HFF-Myc (cell line): ENCODE measurements at regions not wholly inside any gene's neighbourhood (a gene's known extent, or its start where the extent isn't known, plus 50 kb on each side); places are given as distances from the start of the nearest gene placed in this dataset.

Experiments
- DNase-seq: peaks from one replicate; pipeline ENCODE4 v3.0.0-alpha.2; 2011; ENCODE audit warnings: low read depth; ENCODE audit errors: extremely low read depth
- H3K4me3 ChIP-seq: replicated peaks from 2 replicates; pipeline ENCODE4 v1.5.1; 2011; ENCODE audit warnings: low read depth, mild to moderate bottlenecking, control low read depth, low read length
- TF ChIP-seq, protein P1 (sequence below): IDR thresholded peaks from 2 replicates; pipeline ENCODE4 v1.5.1; 2012; ENCODE audit warnings: mild to moderate bottlenecking, low read depth, low read length, control low read depth; ENCODE audit errors: missing control alignments

DNA sequence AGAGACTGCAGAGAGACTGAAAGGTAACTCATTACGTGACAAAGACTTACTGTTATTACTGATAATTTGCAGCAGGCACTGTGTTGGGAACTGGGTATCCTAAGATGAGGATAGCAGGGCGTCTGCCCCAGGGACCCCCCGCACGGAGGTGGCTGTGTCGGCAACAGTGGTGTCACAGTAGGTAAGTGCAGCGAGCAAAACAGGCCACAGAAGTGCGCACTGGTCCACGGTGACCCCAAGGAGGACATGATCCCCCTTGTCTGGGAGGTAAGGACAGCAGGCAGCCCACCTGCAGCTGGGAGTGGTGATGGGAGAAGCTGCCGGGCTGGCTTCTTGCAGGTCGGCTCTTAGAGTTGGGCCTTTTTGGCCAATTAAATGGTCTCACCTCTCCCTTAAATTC lies 82.9 kb downstream of the FAM43A start:
- DNase-seq: no peak
- TF ChIP-seq, protein P1, sequence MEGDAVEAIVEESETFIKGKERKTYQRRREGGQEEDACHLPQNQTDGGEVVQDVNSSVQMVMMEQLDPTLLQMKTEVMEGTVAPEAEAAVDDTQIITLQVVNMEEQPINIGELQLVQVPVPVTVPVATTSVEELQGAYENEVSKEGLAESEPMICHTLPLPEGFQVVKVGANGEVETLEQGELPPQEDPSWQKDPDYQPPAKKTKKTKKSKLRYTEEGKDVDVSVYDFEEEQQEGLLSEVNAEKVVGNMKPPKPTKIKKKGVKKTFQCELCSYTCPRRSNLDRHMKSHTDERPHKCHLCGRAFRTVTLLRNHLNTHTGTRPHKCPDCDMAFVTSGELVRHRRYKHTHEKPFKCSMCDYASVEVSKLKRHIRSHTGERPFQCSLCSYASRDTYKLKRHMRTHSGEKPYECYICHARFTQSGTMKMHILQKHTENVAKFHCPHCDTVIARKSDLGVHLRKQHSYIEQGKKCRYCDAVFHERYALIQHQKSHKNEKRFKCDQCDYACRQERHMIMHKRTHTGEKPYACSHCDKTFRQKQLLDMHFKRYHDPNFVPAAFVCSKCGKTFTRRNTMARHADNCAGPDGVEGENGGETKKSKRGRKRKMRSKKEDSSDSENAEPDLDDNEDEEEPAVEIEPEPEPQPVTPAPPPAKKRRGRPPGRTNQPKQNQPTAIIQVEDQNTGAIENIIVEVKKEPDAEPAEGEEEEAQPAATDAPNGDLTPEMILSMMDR: no peak
- H3K4me3 ChIP-seq: no peak overlapping the region

DNA sequence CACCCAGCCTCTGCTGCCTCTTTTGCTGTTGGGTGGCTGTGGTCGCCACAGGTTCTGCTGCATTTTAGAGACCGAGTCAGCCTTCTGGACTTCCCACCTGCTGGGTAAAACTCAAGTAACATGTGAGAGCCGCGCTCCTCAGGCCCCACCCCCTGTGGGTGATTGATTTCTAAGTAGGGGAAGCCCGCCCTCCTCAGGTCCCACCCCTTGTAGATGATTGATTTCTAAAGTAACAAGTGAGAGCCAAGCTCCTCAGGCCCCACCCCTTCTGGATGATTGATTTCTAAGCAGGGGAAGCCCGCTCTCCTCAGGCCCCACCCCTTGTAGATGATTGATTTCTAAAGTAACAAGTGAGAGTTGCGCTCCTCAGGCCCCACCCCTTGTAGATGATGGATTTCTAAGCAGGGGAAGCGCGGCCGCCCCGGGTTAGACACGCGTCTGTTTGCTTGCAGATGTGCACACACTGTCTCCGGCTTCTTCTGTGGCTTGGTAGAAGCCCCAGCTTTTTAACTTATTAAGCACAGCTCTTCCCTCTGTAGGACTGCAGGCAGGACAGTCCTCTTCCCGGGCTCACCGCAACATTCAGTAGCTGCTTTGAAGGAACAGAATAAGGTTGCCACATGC lies 83.4 kb downstream of the FAM43A start:
- peak; percentile 92 for DNase-seq
- H3K4me3 ChIP-seq: peak overlapping the region; percentile 31
- TF ChIP-seq, protein P1: no peak

DNA sequence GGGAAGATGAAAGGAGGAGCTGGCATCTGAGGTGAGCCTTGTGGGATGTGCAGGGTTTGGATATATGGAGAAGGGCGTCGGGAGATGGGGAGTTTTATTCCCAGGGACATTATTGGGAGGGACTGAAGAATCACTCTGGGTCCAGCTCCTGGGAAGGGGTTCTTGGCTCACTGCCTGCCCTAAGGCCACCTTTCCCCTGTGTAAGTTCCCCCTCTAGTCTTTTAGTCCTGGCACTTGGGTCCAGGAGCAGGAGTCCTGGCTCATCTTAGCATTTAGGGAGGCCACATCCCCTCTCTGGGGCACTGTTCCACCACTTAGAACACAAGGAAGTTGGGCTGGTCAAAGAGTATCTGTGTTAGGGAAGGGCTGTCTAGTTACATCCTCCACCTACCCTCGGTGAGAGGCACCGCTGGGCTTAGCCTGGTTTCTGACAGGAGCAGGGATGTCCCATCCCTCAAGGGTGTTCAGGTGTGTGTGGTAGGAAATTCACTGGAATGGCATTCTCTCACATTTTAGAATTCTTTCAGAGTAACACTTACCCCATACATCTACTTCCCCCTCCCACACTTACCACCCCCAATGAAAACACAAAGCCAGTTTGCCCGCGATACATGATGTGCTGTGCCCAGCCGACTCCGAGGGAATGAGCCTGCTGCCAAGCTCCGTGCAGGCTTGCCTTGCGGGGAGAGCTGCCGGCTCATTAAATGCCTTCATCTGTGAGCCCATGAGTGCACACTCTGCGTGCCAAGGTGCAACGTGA lies 86.7 kb downstream of the FAM43A start:
- TF ChIP-seq, protein P1: no peak
- no peak for DNase-seq
- H3K4me3 ChIP-seq: no peak overlapping the region

GRCh38 chr3:194773216-194773615 lies 87.5 kb downstream of the FAM43A start:
- no peak overlapping the region for H3K4me3 ChIP-seq
- TF ChIP-seq, protein P1: no peak

DNA sequence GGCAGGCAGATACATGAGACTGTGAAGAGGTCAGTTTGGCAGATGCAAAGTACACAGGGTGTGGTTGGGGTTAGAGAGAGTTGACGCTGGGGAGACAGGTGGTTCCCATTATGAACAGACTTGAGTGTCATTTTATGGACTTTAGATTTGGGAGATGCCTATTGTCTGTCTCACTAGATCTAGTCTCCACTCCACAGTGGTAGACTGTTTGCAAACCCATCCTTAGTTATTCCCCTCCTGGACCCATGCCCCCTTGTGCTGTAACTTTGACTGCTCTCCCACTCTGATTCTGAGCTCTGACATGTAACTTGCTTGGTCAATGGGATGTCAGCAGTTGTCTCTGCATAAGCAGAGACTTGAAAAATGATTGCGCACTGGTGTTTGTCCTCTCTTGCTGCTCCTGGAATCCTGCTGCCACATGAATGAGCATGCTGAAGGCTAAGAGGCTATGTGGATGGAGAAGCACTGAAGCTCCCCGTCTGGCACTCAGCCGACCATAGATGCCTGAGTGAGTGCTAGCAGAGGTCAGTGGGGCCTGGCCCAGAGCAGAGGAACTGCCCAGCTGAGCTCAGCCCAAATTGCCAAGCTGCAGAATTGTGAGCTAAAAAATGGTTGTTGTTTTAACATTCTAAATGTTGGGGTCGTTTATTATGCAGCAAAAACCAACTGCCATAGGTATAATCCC lies 88.2 kb downstream of the FAM43A start:
- TF ChIP-seq, protein P1: no peak
- DNase-seq: peak; percentile 72
- H3K4me3 ChIP-seq: no peak overlapping the region

More at GRCh38 chr3:194773216-194773615, 87.5 kb downstream of the FAM43A start:
- no peak for DNase-seq

DNA sequence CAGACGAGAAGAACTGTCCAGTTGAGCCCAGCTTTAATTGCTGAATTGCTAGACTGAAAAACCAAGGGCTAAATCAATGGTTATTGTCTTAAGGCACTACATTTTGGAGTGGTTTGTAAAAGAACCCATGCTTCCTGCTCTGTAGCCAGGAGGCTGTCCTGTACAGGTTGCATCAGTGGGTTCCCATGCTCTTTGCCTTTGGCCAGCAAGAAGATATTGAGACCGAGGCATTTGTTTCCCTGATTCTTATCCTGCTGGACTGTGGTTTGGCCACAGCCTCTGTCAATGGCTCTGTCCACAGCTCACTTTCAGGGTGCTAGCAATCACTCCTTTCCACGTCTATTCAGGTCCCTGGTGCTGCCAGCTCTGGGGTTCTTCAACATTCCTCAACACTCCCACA lies 89.6 kb downstream of the FAM43A start:
- no peak for DNase-seq
- no peak overlapping the region for H3K4me3 ChIP-seq
- TF ChIP-seq, protein P1: no peak
